ENCODE measurements at regions not wholly inside any gene's neighbourhood (a gene's known extent, or its start where the extent isn't known, plus 50 kb on each side); places are given as distances from the start of the nearest gene placed in this dataset.

DNA sequence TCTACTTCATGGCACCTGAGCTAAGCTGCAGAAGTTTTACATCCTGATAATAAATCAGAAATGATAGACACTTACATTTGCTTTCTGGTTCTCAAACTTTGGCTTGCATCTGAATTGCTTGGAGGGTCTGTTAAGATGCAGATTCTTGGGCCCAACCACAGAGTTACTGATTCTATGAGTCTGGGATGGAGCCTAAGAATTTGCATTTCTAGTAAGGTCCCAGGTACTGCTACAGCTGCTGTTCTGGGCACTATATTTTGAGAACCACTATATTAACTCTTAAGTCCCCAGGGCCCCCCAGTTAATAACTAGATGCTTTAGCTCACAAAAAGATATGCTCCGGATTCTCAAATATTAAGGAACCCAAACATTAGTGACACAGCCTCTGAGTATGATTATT lies 69.8 kb upstream of the DAB2 start:
- DNase-seq: no peak

DNA sequence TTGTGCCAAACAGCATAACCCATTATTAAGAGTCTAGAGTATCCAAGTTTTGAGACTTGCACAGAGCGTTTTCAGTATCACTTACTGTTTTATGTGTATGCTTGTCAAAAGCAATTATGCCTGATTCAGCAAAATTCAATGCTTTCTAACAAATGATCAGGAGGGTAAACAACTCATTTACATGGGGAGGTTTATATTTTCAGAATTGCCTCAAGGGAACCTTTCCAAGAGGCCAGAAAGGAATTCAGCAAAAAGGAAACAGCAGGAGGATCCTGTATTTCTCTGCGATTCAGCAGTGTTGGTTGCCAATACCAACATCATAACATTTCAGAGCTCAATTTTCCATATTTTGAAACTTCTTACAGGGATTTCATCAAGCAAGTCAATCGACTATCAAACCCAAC lies 69.3 kb upstream of the DAB2 start:
- no peak for DNase-seq

DNA sequence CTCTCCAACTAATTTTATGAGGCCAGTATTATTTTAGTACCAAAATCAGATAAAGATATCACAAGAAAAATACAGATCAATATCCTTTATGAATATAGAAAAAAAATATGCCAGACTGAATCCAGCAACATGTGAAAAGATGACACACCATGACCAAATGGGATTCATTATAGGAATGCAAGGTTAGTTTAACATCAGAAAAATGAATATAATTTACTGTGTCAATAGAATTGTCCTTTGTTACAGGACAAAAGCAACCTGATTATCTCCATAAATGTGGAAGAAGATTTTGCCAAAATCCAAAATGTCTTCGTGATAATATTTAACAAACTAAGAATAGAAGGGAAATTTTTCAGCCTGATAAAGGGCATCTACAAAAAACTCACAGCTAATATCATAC lies 66.4 kb upstream of the DAB2 start:
- no peak for DNase-seq

DNA sequence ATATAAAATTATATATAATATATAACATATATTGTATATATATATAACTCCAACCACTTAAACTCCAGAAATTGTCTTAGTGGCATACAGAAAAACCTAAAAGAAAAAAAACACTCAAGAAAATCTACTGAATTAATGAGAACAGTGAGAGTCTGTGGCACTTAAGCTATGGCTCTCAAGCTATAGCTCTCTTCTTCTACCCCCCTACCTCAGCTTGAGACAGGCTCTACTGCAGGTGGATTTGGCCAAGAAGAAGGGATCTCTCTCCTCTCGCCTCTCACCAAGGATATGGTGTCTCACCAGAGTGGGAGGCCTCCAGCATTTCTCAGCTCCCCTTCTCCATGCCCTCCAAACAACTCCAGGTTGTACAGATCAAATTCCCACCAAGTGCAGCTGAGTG lies 64.5 kb upstream of the DAB2 start:
- no peak for DNase-seq

DNA sequence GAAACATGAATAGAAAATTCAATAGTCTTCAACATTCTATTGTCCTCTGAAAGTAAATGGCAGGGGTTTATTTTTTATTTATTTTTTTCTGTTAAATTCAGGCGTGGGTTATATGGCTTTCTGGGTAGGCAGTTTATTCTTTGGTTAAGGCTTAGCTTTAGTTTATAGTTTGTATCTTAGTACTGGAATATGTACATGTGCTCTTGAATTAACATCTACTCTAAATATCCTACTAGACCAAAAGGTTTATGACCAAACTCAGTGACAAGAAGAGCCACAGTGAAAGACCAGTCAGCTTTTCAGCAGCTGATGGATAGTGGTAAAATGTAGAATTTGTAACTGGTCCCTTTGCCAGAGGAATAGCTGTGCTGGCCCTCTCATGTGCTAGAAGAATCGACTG lies 62.0 kb upstream of the DAB2 start:
- no peak for DNase-seq

DNA sequence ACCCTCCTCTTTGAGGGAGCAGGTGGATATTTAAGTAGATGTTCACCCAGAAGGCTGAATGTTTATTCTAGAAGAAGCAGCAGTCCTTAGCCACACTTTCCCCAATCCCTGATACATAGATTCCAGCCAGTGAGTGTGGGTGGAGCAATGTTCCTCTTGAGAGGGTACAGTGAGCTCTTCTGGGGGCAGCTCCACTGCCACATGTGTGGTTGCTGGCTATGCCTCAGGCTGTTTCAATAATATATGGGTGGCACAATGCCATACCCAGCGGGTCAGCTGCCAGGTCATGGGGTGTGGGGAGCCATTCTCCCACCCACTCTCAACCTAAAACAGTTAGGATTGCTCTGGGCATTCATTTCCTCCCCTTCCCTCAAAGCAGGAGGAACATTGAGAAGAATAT lies 61.6 kb upstream of the DAB2 start:
- no peak for DNase-seq

DNA sequence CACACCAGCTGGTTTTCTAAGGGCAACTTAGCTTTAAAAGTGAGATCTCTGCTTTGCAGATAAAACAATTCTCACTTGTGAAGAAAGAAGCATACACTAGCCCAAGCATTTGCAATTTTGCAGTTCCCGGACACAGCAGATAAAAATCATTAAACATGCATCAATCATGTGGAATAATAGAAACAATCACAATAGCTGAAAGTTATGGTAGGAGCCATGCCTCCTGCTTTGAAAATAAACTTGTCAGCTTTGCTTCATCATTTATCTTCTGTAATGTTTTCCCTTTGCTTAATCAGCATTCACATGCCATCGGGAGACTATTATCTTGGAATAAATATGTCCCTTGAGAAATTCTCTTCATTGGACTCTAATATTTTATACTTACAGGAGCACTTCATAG lies 60.3 kb upstream of the DAB2 start:
- no peak for DNase-seq

DNA sequence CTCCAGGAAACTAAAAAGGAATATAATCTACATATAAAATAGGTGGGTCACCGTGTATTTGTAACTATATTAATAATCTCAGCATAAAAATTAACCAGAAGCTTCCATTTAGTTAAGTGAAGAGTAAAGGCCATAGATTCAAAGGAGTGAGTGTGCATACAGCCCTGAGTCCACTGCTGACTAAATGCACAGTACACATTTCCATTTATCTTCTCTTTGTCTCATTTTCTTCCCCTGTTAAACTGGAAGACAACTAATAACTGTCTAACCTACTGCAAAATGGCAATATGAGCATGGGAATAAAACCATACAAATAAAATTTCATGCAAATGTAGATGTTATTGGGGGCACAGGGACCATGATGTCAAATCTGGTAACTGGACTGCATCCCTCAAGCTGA lies 59.9 kb upstream of the DAB2 start:
- no peak for DNase-seq

DNA sequence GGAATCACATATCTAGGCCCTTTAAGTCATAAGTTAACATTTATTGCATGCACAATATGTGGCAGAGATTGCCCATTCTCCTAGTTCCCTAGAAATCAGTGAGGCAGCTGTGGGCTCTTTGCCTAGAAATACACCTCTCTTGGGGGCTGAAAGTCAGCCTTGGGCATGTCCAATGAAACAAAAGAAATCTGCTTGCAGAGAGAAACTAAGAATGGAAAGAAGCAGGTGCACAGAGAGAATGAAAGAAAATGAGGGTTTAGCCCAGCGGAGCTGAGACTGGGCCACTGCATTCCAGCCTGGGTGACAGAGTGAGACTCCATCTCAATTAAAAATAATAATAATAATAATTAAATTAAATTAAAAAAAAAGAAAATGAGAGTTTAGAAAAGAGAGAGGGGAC lies 57.3 kb upstream of the DAB2 start:
- DNase-seq: no peak

DNA sequence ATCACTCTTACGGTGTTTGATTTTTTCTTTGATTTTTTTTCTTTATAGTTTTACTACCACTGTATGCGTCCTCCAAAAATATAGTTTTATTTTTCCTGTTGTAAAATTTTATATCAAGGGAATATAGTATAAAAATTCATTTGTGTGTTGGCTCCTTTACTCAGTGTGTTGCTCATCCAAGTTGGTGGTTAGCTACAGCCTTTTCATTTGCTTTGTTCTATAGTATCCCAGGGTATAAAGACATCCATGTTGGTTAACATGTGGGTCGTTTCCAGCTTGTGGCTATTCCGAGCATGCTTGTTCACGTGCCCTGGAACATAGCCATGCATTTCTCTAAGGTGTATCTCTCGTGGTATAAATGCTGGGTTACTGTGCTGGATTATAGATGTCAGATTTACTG lies 54.8 kb upstream of the DAB2 start:
- no peak for DNase-seq

DNA sequence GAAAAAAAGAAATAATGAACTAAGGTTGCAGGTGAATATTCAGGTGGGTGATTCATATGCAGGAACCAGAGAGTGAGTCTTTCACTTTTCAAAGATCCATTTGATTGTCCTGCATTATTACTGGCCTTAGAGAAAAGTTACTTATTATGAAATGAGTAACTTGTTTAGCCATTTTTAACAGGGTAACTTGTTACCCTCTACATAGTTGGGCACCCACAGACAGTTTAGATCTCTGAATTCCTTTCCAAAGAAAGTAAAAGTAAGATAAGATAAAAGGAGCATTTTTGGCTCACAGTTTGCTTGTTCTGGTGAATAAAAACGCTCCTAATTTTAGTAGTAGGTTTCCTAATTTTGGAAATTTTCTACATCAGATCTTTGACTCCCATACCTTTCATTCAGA lies 54.1 kb upstream of the DAB2 start:
- DNase-seq: no peak

DNA sequence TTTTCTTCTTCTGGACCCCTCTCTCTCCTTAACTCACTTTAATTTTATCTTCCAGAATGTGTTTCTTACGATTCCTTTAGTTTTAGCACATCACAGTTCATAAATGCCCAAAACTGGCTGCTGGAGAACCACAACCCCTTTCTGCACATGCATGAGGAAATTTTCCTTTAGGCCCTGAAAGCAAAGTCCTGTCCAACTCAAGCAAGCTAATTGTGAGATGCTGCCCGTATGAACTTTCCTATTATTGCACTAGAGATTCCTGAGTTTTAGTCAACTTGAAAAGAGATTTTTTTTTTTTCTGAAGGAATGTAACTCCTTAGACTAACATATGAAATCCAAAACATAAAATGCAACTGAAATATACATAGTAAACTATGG lies 52.1 kb upstream of the DAB2 start:
- no peak for DNase-seq

DNA sequence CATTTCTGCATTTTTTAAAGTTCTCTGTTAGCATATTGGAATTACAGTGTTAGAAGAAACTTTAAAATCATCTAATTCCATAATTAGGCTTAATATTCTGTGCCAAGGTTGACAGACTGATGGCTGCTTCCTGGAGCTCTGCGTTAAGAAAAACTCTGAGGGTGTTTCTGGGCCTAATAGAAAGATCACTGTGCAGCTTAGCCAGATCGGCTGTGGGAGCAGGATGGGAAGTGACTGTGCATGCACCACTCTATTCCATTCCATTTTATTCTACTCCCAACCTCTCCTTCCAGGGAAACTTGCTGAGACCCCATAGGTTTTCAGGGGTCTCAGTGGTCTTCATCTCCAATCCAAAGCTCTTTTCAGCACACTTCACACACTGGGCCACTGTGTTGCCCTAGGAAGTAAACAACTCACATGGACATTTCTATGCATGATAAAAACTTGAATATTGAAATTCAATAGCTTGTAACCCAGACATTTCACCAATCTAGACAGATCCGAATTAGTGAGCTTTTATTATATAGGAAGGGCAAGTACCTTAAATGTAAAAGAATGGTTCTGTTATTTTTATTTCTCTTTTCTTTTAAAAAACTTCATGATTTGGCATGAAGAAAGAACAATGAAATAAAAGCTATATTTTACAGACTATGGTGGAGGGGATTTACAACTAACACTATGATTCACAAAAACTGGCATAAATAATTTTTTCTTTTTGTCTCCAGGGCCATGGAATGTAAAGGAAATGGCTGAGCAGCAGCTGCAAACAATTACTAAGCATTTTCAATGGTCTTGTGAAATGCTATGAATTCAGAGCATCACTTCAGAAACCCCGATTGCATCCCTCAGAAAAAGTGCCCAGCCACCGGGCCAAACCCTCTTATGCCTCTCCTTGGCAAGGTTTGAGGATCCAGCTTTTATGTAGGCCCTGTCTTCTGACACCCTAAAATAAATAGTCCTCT lies 51.4 kb upstream of the DAB2 start:
- no peak for DNase-seq

DNA sequence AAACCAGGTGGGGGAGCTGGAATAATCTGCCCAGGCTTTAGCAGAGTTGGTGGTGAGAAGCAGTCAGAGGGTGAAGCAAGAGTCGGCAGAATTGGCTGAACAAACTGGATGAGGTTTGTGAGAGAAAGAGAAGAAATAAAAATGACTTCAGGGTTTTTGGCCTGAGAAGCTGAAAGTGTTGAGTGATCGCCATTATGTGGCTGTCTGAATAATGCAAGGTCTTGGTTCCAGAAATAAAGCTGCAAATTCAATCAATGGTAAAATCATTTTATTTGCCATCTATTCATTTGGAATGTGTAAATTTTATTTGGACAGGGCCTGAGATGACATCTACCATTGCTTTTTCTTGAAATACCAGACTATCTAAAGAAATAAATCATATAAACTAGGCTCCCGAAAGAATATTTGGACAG lies 50.4 kb upstream of the DAB2 start:
- DNase-seq: no peak
